HG02759 (cell line): ENCODE measurements at regions not wholly inside any gene's neighbourhood (a gene's known extent, or its start where the extent isn't known, plus 50 kb on each side); places are given as distances from the start of the nearest gene placed in this dataset.

ENCODE experiments used
- ATAC-seq: cut with Tn5 transposase; IDR thresholded peaks from one replicate; pipeline ENCODE4 v1.9.1; 2021; ENCODE audit warnings: mild to moderate bottlenecking, moderate library complexity; ENCODE audit not compliant: unreplicated experiment

DNA sequence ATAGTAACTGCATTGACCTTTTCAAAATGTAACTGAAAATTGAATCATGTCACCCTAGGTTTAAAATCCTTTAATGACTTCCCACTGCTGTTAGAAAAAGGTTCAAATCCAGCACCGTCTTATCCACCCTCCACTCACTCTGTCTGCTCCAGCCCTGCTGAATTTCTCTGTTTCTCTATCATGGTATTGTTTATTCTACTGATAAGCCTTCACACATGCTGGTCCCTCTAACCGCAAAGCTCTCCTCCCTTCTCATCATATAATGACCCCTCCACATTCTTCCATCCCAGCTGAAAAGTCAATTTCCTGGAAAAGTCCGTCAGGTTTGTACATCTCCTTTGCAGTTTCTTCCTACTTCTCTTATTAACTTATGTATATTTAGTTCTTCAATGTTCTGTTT lies 389.2 kb upstream of the F9 start:
- ATAC-seq: no peak

DNA sequence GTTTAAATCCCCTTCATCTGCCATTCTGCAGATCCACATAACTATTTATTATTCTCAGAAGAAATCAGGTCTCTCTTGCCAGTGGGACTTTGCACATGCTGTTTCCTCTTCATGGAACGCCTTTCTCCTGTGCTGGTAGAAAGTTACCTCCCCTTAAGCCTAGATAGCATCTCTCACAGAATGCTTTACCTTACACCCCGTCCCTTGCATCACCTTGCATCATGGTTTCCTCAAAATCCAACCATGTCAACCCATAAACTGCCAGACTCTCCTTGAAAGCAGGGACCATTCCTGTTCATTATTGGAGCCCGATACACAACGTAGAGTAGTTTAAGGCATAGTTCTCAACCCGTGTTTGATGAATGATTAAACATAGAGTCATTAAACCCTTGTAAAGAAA lies 396.2 kb upstream of the F9 start:
- ATAC-seq: no peak

DNA sequence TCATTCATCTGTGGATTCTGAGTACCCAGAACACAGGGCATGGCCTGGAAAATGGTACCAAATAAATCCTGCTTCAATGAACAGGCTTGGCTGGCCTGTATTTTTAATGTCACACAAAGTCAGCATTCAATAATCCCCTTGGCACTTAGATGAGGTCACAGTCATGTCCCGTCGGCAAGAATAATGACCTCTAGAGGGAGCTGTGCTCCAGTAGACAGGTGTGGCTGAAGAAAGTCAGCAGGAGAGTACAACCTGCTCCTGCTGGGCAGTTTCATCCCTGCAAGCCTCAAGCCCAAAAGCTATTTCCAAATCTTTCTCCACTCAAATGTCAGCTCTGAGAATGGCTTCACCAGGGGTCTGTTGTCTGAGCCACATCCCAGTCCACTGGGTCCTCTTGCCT lies 404.0 kb upstream of the F9 start:
- peak; percentile 93 for ATAC-seq

DNA sequence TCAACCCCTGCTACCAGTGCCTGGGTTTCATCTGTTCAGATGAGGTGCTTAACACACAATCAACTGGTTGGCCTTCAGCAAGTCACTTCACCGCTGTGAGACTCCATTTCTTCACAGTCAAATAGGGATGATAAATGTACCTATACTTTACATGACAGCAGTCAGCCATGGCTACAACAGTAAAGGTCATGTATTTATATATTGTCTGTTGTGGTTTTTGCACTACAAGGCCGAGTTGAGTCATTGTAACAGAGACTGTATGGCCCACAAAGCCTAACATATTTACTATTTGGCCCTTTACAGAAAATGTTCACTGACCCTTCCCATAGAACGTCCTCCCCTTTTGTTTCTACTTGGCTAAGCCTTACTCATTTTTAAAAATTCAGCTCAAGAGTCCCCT lies 404.6 kb upstream of the F9 start:
- ATAC-seq: no peak

DNA sequence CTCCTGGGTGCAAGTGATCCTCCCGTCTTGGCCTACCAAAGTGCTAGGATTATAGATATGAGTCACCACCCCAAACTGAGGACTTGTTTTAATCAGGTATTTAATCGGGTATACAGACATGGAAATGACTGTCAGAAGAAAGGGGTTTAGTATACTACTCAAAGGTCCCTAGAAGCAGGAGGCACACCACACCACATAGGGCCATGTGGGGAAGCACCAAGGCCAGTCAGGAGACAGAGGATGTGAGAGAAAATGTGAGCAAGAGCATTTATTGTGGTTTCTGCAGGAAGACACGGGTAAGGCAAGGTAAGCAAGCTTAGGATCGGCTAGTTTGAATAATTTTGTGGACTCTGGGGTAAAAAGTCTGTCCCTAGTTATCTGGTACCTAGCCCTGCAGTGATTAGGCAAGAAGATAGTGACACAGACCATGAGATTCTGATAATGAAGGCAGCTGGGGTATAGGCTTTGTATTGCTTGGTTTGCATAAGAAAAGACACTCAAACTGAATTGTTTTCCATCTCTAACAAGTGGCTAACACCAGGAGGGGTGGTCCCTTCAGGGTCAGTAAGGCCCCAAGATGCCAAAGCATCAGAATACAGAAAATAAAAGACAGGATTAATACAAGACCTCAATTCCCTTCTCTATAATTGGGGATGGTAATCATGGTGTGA lies 408.8 kb upstream of the F9 start:
- no peak for ATAC-seq

DNA sequence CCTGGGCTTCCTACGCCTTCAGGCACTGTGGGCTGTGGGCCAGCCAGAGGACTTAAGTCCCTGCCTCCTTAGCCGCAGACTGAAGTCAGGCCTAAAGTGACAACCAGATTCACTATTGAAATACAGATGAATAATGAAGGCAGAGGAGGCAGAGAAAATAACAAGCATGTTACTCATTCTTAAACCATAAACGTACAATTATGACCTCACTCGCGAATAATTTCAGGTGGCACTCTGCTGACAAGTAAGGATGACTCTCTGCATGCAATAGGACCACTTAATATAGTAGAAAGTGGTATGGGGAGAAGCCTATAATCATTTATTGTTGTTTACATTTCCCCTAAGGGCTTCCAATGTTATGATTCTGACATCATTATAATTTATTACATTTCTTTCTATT lies 409.2 kb upstream of the FGF13 start:
- no peak for ATAC-seq

DNA sequence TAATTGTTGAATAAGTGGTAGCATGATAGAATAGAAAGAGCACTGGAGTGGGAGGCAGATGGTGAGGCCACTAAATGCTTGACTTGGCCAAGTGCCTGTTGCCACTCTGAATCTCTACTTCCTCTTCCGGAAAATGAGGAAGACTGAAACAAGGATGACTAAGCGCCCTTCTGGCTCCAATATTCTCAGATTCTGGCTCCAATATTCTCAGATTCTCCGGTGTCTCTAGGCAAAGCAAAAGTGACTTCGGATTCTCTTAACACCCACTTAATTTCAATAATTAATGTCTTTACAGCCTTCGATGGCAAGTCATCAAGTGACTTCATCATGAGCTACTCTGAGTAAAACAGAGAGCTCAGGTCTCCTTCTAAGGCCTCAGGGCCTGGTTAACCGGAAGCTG lies 402.2 kb upstream of the FGF13 start:
- ATAC-seq: no peak

DNA sequence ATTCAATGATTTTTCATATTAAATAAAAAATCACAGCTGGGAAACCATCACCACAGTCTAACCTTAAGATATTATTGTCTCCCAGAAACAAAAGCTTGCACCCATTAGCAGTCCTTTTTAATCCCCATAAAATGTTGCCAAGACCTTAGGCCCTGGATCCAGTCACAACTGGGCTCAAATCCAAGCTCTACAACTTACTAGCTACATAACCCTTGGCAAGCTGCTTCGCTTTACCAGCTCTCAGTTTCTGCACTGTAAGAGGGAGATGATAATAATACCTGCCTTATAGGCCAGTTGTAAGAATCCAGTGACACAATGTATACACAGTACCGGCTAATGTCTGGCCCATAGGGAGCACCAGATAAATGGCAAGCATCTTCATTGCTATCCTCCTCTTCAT lies 400.9 kb upstream of the FGF13 start:
- no peak for ATAC-seq

DNA sequence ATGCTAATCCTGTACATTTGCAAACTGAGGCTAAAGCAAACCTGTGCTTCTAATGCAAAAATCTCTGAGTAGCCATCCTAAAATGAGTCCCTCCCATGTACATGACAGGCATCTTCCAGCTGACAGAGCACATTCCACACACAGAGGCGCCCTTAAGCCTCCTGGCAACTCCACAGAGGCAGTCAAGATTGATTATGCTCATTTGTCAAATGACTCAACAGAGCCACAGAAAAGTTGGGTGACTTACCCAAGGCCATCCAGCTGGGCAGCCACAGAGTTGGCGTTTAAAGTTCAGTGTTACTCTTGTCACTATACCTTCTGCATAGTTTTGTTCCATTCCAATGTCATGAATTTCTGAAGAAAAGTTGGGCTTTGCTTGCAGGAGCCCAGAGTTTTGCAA lies 394.6 kb upstream of the FGF13 start:
- no peak for ATAC-seq

DNA sequence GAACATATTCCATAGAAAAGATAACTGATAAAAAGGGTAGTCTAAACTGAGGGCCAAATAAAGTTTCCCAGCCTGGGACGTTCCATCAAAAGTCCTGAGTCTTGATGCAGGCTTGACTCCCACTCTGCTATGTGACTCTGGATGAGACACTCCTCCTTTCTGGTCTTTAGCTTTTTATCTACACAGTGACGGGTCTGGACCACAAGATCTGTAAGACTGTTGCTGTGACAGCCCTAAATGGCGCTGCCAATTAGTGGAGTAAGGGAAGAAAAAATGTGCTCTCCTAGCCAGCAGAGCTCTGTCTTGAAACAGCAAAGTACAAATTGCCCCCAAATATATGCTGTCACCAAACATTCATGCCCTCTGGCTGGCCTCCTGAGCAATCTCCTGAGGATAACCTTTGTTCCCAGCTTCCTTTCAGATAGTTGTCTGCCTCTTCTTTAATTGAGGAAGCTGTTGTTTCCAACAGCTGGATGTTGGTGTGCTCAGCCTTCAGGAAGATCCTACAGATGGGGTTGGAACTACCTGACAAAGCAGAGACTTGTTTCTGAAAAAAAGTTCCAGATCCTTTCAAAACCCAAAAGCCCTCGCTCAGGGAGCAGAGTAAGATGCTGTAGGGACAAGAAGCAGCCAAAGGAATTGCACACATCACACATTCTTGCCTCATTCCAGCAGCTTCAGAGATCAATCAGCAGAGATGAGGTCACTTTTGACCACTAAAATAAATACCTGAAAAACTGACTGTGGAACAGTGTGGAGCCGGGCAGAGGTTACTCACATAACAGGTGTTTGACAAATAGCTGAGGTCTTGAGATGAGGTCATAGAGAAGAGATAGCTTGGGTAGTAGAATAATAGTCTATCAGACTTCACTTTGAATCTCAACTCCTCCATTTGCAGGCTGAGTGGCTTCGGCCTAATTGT lies 383.4 kb upstream of the FGF13 start:
- no peak for ATAC-seq

DNA sequence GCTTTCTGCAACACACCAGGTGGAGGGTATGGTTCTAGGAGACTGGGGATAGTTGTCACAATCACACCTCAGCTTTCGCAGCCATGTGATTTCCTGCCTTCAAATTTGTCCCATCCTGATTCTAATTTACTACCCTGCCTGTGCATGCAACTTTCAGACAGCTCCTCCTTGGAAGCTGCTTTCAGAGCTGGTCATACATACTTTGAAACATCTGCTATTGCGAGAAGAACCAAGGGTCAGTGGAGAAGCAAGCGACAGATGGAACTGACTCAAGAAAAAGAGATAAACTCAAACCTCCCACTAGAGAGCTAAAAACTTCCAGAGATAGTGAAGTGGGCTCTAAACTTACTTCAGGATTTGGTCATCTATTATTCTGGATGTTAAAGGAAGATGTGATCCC lies 381.7 kb upstream of the FGF13 start:
- ATAC-seq: no peak

DNA sequence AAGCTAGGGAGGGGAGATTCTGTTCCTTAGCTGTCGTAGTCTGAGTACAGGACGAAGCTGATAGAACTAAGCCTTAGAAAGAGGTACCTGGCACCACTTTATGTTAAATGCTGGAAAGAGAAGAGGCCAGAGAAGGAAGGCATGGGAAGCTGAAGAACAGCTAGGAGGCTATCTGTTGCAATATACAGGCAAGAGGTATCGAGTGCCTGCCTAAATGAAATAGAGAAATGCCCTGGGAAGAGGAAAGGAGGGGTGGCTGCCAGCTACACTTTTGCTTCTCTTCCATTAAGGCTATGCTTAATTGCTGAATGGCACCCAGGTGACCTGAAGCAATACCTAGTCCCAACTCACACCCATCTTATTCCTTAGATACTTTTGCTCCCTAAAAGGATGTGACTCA lies 380.4 kb upstream of the FGF13 start:
- no peak for ATAC-seq

DNA sequence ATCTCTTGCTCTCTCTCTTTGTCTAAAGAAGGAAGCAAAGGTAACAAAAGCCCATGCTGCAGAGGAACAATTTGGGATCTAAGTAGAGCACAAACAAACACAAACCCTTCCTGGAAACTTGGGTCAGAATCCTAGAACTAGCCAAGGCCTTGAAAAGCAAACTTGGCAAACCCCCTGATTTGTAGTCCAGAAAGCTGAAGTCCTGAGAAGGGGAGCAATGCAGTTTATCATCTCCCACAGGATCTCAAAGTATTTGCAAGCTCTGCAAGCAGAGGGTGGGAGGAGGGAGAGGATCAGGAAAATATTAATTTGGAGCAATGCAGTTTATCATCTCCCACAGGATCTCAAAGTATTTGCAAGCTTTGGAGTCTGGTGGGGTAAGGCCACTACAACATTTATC lies 379.5 kb upstream of the FGF13 start:
- no peak for ATAC-seq

DNA sequence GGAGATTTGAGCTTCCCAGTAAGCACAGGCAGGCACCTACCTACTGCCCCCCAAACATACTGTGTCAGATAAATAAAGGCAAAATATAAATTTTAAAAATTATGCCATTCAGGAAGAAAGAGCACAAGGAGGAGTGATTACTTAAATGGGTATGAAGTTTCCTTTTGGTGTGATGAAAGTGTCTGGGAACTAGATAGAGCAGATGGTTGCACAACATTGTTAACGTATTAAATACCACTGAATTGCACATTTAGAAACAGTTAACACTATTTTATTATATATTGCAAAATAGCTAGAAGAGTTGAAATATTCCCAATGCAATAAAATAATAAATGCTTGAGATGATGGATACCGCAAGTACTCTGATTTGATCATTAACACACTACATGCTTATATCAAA lies 374.7 kb upstream of the FGF13 start:
- ATAC-seq: no peak

DNA sequence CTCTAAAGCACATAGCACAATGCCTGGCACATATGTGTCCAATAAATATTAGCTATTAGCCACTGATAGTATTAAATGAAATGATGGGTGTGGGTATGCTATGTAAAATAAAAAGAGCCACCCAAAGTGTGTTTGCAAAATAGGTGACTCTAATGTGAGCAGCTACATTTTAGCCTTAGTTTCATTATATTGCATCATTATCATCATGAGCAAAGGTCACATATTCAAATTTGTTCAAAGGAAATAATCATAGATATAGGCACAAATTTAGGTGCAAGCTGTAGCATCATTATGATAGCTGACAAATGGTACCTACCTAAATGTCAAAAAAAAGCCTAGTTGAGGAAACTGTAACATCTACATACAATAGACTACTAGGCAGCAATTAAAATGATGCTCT lies 373.9 kb upstream of the FGF13 start:
- ATAC-seq: no peak

DNA sequence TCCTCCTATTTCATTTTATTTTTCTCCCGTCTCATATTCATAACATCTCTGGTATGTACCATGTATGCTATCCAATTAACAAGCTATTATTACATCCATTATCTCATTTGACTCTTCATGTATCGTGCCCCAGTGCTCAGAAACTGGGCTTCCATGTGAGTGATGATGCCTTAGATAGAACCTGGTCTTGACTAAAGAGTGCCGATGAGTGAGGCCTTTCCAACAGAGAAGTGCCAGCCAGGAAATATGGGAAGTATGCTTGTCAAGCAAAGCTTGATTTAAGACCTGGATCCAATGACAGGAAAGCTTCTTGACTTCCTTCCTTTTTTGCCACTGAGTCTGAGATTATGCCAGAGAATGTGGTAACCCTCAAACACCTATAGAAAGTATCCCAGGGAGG lies 371.7 kb upstream of the FGF13 start:
- no peak for ATAC-seq

DNA sequence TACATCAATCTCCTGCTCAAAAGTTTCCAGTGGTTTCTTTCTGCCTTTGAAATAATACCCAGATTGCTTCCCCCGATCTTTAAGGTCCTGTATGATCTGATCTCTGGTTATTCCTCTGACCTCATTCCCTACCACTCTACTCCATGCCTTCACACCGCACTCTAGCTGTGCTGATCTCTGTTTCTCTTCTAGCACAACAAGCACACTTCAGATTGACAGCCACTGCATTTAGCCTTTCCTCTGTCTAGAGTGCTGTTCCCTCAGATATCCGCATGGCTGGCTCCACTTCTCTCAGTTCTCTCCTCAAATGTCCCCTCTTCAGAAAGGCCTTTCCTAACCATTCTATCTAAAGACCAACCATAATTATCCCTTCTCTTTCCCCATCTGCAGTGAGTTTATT lies 370.4 kb upstream of the FGF13 start:
- no peak for ATAC-seq

DNA sequence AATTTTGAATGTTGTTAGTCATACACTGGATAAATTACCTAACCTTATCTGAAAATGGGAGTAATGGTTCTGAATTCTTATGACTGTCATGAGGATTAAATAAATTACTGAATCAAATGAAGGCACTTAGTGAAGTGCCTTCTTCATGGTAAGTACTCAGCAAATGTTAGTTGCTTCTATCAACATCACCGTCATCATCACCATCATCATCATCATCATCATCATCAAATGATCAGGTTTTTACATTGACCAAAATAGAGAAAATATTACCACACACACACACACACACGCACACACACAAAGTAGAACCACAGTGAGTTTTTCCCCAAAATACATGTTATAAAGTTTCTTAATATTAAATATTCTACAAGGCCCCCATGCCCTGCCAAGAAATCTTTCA lies 368.3 kb upstream of the FGF13 start:
- ATAC-seq: no peak

DNA sequence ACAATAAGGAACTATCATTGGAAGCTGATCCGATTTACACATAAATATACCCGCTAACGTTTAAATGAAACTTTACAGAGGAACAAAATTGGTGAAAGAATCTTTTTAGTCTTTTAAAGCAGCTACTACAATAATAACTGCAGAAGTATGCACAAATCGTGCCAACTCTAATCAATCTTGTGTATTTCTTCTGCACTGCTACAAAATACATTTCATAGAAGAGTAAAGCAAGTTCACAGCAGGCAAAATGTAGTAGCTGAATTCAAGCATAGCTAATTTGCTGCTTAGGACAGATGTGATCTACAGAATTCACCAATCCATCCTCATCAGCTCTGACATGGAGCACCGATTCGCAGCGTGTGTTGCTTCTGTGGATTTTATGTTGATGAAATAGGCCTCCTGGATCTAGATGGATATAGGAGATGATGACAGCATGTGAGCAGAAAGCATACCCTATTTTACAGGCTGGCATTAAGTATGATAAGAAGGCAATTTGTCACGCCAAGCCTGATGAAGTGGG lies 367.3 kb upstream of the FGF13 start:
- no peak for ATAC-seq

DNA sequence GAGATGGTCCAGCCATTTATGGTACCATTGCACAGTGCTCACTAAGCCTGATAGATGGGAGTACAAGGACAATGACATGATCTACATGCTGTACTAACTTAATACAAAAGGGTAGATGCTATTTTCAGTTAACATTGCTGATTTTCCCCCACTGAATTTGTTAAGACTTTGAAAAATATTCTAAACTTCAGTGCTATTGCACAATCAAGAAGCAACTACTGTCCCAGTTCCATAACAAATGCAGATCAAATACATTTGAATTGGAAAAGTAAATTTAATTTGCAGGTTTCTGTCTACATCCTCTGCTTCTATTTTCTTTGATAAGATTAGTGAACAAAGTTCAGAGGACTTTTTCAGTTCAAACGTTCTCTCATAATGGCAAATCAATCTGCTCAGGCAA lies 366.8 kb upstream of the FGF13 start:
- ATAC-seq: no peak

DNA sequence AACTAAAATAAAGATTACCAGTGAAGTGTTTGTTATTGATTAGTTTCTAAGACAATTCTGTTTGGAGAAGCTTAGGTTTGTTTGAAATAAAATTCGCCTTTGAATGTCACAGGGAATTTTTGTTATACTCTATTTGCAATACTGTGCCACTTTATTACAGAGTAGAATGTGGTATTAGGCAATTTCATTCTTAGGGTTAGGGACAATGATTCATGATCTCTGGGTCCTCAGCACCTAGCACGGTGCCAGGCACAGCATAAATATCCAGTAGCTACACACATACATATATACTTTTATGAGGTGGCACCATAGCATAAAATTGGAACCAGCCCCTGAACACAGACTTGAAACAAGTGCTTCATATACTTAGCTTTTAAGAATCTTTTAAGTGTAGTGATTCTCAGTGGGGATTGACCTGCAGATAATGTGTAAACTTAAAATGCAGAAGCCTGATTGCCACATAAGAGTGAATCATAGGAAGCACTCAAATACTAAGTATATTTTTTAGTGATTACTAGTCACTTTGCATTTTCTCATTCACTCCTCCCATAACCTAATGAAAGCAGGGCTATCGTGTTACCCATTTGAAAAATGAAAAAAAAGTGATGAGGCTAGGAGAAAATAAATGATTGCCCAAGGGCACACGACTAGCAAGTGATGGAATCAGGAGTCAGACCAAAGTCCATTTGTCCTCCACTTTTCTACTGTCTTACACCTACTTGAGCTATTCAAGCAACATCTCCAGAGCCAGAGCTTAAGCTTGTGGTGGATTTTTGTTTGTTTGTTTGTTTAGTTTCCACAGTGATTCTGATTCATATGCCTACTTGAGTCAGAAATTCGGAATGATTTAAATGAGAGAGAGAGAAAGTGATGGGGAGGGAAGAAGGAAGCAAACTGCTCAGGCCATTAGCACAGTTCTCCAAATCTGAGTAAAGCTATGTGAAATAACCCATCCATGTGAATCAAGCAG lies 366.0 kb upstream of the FGF13 start:
- no peak for ATAC-seq
